A673 (cell line): ENCODE measurements at regions not wholly inside any gene's neighbourhood (a gene's known extent, or its start where the extent isn't known, plus 50 kb on each side); places are given as distances from the start of the nearest gene placed in this dataset.

Experiments
- CTCF ChIP-seq: fragments of 300-800, 200-600 bp; sonication (generic); conservative IDR thresholded peaks from 2 replicates; pipeline ENCODE4 v1.5.1; 2017; ENCODE audit warnings: low read depth, mild to moderate bottlenecking, antibody characterized with exemption, low read length, moderate library complexity, mixed read lengths
- EZH2 ChIP-seq: fragments of 200-600 bp; sonication (generic); IDR thresholded peaks from 2 replicates; pipeline ENCODE4 v1.6.1; 2017; ENCODE audit warnings: borderline replicate concordance, low read depth, mild to moderate bottlenecking, mixed read lengths, antibody characterized with exemption, low read length; ENCODE audit not compliant: poor library complexity, severe bottlenecking

GRCh38 chr3:127426444-127427153, 138.8 kb upstream of the PRR20G start:
- TF ChIP-seq CTCF (no peak), EZH2 (no peak)
